Left ventricle myocardium inferior (tissue), 1 donor: ENCODE measurements at regions not wholly inside any gene's neighbourhood (a gene's known extent, or its start where the extent isn't known, plus 50 kb on each side); places are given as distances from the start of the nearest gene placed in this dataset.

ENCODE experiments used
- DNase-seq: peaks from one replicate; pipeline ENCODE4 v3.0.0-alpha.2; 2020
- H3K27ac ChIP-seq: fragments of 200-600 bp; replicated peaks from 2 replicates; pipeline ENCODE4 v1.8.0; 2021
- H3K27me3 ChIP-seq: fragments of 200-600 bp; 2 replicates; pipeline ENCODE4 v1.8.0; 2021; ENCODE audit warnings: low read depth
- H3K36me3 ChIP-seq: fragments of 200-600 bp; 2 replicates; pipeline ENCODE4 v1.8.0; 2021
- H3K4me1 ChIP-seq: fragments of 200-600 bp; 2 replicates; pipeline ENCODE4 v1.8.0; 2021
- H3K4me3 ChIP-seq: fragments of 200-600 bp; 2 replicates; pipeline ENCODE4 v1.8.0; 2021; ENCODE audit warnings: mild to moderate bottlenecking, moderate library complexity
- H3K9me3 ChIP-seq: fragments of 200-600 bp; replicated peaks from 2 replicates; pipeline ENCODE4 v1.8.0; 2021
- CTCF ChIP-seq: fragments of 200-600 bp; IDR thresholded peaks from 2 replicates; pipeline ENCODE4 v1.8.0; 2021; ENCODE audit warnings: antibody characterized with exemption, mild to moderate bottlenecking, borderline replicate concordance
- intact Hi-C: fragments of 100-400 bp; cut with micrococcal nuclease; formaldehyde crosslinking; loops from one replicate; pipeline ENCODE4 v1.11.0; 2022
- donor health status: DM: no; HTN: yes; CAD: no; lungs with severe emphysema.

- no peak for DNase-seq
- intact Hi-C loops: no loop called here
- no peaks in the 10 kb centered on the region for H3K4me1 ChIP-seq
- no peak for TF ChIP-seq CTCF
- H3K27me3 ChIP-seq: no peaks in the 10 kb centered on the region
- H3K27ac ChIP-seq: no peak overlapping the region
- peaks cover 14% of the 10 kb centered on the region for H3K9me3 ChIP-seq
- H3K4me3 ChIP-seq: no peak overlapping the region
- no peaks in the 10 kb centered on the region for H3K36me3 ChIP-seq
Observed at GRCh38 chr4:95672811-95673210, 124.0 kb upstream of the UNC5C start.

- no peaks in the 10 kb centered on the region for H3K27me3 ChIP-seq
- no peak for DNase-seq
- no peaks in the 10 kb centered on the region for H3K36me3 ChIP-seq
- intact Hi-C loops: no loop called here
- no peak overlapping the region for H3K27ac ChIP-seq
- TF ChIP-seq CTCF: no peak
- H3K9me3 ChIP-seq: peaks cover 25% of the 10 kb centered on the region
- H3K4me3 ChIP-seq: no peak overlapping the region
- no peaks in the 10 kb centered on the region for H3K4me1 ChIP-seq
Observed at GRCh38 chr4:95660719-95661118, 111.9 kb upstream of the UNC5C start.

GRCh38 chr4:95651891-95652290, 103.1 kb upstream of the UNC5C start:
- no peaks in the 10 kb centered on the region for H3K4me1 ChIP-seq
- no peak for TF ChIP-seq CTCF
- peaks cover 22% of the 10 kb centered on the region for H3K9me3 ChIP-seq
- intact Hi-C loops: no loop called here
- DNase-seq: no peak
- no peak overlapping the region for H3K27ac ChIP-seq
- no peak overlapping the region for H3K4me3 ChIP-seq
- H3K27me3 ChIP-seq: no peaks in the 10 kb centered on the region
- H3K36me3 ChIP-seq: no peaks in the 10 kb centered on the region

GRCh38 chr4:95644417-95644816, 95.6 kb upstream of the UNC5C start:
- no peak for DNase-seq
- Histone ChIP-seq H3K36me3 (no peaks in the 10 kb centered on the region), H3K9me3 (no peaks in the 10 kb centered on the region), H3K4me3 (no peak overlapping the region), H3K27me3 (no peaks in the 10 kb centered on the region), H3K27ac (no peak overlapping the region), H3K4me1 (no peaks in the 10 kb centered on the region)
- intact Hi-C loops: no loop called here
- no peak for TF ChIP-seq CTCF

- TF ChIP-seq CTCF: no peak
- DNase-seq: no peak
- H3K27me3 ChIP-seq: no peaks in the 10 kb centered on the region
Observed at GRCh38 chr4:95643627-95644026, 94.9 kb upstream of the UNC5C start.

GRCh38 chr4:95641571-95641970, 92.8 kb upstream of the UNC5C start:
- DNase-seq: no peak
- Histone ChIP-seq H3K4me3 (no peak overlapping the region), H3K4me1 (no peaks in the 10 kb centered on the region), H3K36me3 (no peaks in the 10 kb centered on the region), H3K27me3 (peaks cover 3% of the 10 kb centered on the region), H3K27ac (no peak overlapping the region), H3K9me3 (no peaks in the 10 kb centered on the region)
- TF ChIP-seq CTCF: no peak
- intact Hi-C loops: no loop called here

More at GRCh38 chr4:95643627-95644026, 94.9 kb upstream of the UNC5C start:
- no peaks in the 10 kb centered on the region for H3K36me3 ChIP-seq
- intact Hi-C loops: no loop called here
- no peaks in the 10 kb centered on the region for H3K9me3 ChIP-seq
- H3K4me3 ChIP-seq: no peak overlapping the region
- no peaks in the 10 kb centered on the region for H3K4me1 ChIP-seq
- no peak overlapping the region for H3K27ac ChIP-seq
